ENCODE measurements at regions not wholly inside any gene's neighbourhood (a gene's known extent, or its start where the extent isn't known, plus 50 kb on each side); places are given as distances from the start of the nearest gene placed in this dataset.

DNA sequence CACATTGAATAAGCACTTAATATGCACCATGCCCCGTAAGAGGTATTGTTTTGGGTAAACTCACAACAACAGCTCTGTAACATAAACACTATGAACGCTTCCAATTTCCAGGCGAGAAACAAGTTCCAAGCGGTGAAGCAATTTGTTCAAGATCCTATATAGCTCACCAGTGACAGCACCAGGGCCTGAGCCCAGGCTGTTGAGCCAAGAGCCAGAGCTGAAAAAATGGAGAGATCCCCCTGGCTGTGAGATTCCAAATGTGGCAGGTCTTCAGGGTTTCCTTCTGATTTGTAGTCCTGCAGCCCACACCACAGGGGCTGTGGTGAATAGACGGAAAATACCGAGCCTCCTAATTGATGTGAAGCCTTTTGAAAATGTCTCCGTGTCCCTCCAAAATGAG is 268.0 kb upstream of the KIRREL3 start:
- ChIA-PET SMC1A (ENCODE audit: uncharacterized antibody, unreplicated experiment) (no interaction called here), POLR2A (no interaction called here), CTCF (no interaction called here), RAD21 (ENCODE audit: unreplicated experiment) (no interaction called here)
- in situ Hi-C loops (cut with MboI): no loop called here
- TF ChIP-seq MAX (IDR thresholded peaks at IDR 0.05; ENCODE audit: low read depth, low read length): no peak
- Histone ChIP-seq H3K27ac (ENCODE audit: control insufficient read depth, insufficient read depth) (no peak overlapping the region), H3K27me3 (replicated peaks in 1 of 2; ENCODE audit: control insufficient read depth in 2 of 2, insufficient read depth in 2 of 2, low read length in 1 of 2) (no peaks in the 10 kb centered on the region), H3K4me2 (ENCODE audit: control insufficient read depth, insufficient read depth) (no peak overlapping the region), H3K36me3 (ENCODE audit: control insufficient read depth in 2 of 2, insufficient read depth in 2 of 2, low read length in 1 of 2) (no peaks in the 10 kb centered on the region), H4K20me1 (ENCODE audit: control insufficient read depth, insufficient read depth) (no peaks in the 10 kb centered on the region), H3K9me3 (replicated peaks; ENCODE audit: control insufficient read depth, insufficient read depth, low read length) (no peaks in the 10 kb centered on the region), H3K4me1 (ENCODE audit: control insufficient read depth, insufficient read depth, low read length) (no peaks in the 10 kb centered on the region), H3K4me3 (no peak overlapping the region), H3K9ac (ENCODE audit: control insufficient read depth, insufficient read depth, low read length) (no peak overlapping the region), H2AFZ (ENCODE audit: control insufficient read depth, low read depth, low read length) (no peak overlapping the region), H3K79me2 (ENCODE audit: control insufficient read depth, insufficient read depth, low read length) (no peaks in the 10 kb centered on the region)
- no TSS peak for BruUV-seq (replicated peaks)
- 32% methylated on average over 7 of the region's 7 CpGs for WGBS (ENCODE audit: insufficient coverage, insufficient replicate concordance, low lambda C conversion rate, missing lambda C conversion rate)
- FAIRE-seq (no peak), ATAC-seq (no peak), DNase-seq (ENCODE audit: low read depth, low spot score) (no peak)
- intact Hi-C loops (cut with micrococcal nuclease; ENCODE audit: unreplicated experiment): no loop called here

GRCh38 chr11:127259102-127259501 is 258.5 kb upstream of the KIRREL3 start:
- ChIA-PET POLR2A (no interaction called here), SMC1A (ENCODE audit: uncharacterized antibody, unreplicated experiment) (no interaction called here), RAD21 (ENCODE audit: unreplicated experiment) (no interaction called here), CTCF (no interaction called here)
- Histone ChIP-seq H3K36me3 (ENCODE audit: control insufficient read depth in 2 of 2, insufficient read depth in 2 of 2, low read length in 1 of 2) (no peaks in the 10 kb centered on the region), H3K4me1 (ENCODE audit: control insufficient read depth, insufficient read depth, low read length) (no peaks in the 10 kb centered on the region), H3K27me3 (replicated peaks in 1 of 2; ENCODE audit: control insufficient read depth in 2 of 2, insufficient read depth in 2 of 2, low read length in 1 of 2) (no peaks in the 10 kb centered on the region), H3K9me3 (replicated peaks; ENCODE audit: control insufficient read depth, insufficient read depth, low read length) (no peaks in the 10 kb centered on the region), H3K9ac (ENCODE audit: control insufficient read depth, insufficient read depth, low read length) (no peak overlapping the region), H3K27ac (ENCODE audit: control insufficient read depth, insufficient read depth) (no peak overlapping the region), H3K4me3 (no peak overlapping the region), H4K20me1 (ENCODE audit: control insufficient read depth, insufficient read depth) (no peaks in the 10 kb centered on the region), H2AFZ (ENCODE audit: control insufficient read depth, low read depth, low read length) (no peak overlapping the region), H3K79me2 (ENCODE audit: control insufficient read depth, insufficient read depth, low read length) (no peaks in the 10 kb centered on the region), H3K4me2 (ENCODE audit: control insufficient read depth, insufficient read depth) (no peak overlapping the region)
- no TSS peak for BruUV-seq (replicated peaks)
- ATAC-seq (no peak), DNase-seq (ENCODE audit: low read depth, low spot score) (no peak), FAIRE-seq (no peak)
- in situ Hi-C loops (cut with MboI): no loop called here
- WGBS (ENCODE audit: insufficient coverage, insufficient replicate concordance, low lambda C conversion rate, missing lambda C conversion rate): 16% methylated on average over 1 of the region's 1 CpG
- intact Hi-C loops (cut with micrococcal nuclease; ENCODE audit: unreplicated experiment): no loop called here
- no peak for TF ChIP-seq EED (IDR thresholded peaks at IDR 0.05; ENCODE audit: low read depth)

All from GM12878 (cell line).